ENCODE measurements at regions not wholly inside any gene's neighbourhood (a gene's known extent, or its start where the extent isn't known, plus 50 kb on each side); places are given as distances from the start of the nearest gene placed in this dataset.

GRCh38 chr2:76675212-76675611, 847.0 kb downstream of the LRRTM4 start:
- TF ChIP-seq CTCF (IDR thresholded peaks at IDR 0.05) (no peak), MLX (CRISPR knock-in tag; IDR thresholded peaks at IDR 0.05) (no peak), JUN (CRISPR knock-in tag; IDR thresholded peaks at IDR 0.05) (no peak), E2F4 (CRISPR knock-in tag; IDR thresholded peaks at IDR 0.05; ENCODE audit: borderline replicate concordance, low read depth) (no peak), ZSCAN18 (CRISPR knock-in tag; IDR thresholded peaks at IDR 0.05) (no peak), ZNF138 (CRISPR knock-in tag; conservative IDR thresholded peaks at IDR 0.05) (no peak), ZNF416 (CRISPR knock-in tag; IDR thresholded peaks at IDR 0.05) (no peak), ATF3 (CRISPR knock-in tag; conservative IDR thresholded peaks at IDR 0.05) (no peak)
